ENCODE measurements at regions not wholly inside any gene's neighbourhood (a gene's known extent, or its start where the extent isn't known, plus 50 kb on each side); places are given as distances from the start of the nearest gene placed in this dataset.

GRCh38 chr13:48158915-48159314 is 64.0 kb upstream of the MED4 start:
- ChIA-PET POLR2A (no interaction called here), CTCF (ENCODE audit: low intra/inter-chr PET ratio, low total read pairs) (no interaction called here)
- no peak overlapping the region for H3K4me3 ChIP-seq (replicated peaks in 1 of 3; ENCODE audit: insufficient read depth in 1 of 3, low read depth in 2 of 3, low read length in 3 of 3)
- no peak overlapping the region for H3K4me2 ChIP-seq (ENCODE audit: low read depth, low read length)
- in situ Hi-C loops (cut with HindIII; ENCODE audit: extremely low pct_ligation_motif_present, low pct_unique_long_range_greater_than_20kb) = no loop called here
- DNase-seq (ENCODE audit: low spot score) (no peak), ATAC-seq (no peak), FAIRE-seq (no peak)
- H3K27me3 ChIP-seq (ENCODE audit: control insufficient read depth in 1 of 2, insufficient read depth in 2 of 2, low read length in 2 of 2) = no peaks in the 10 kb centered on the region
- intact Hi-C loops (cut with micrococcal nuclease; ENCODE audit: unreplicated experiment) = no loop called here
- no peaks in the 10 kb centered on the region for H3K36me3 ChIP-seq (replicated peaks in 1 of 2; ENCODE audit: control insufficient read depth in 1 of 2, insufficient read depth in 2 of 2, low read length in 2 of 2)
- no peak overlapping the region for H2AFZ ChIP-seq (ENCODE audit: low read length)
- 95% methylated on average over 3 of the region's 3 CpGs for WGBS (ENCODE audit: low lambda C conversion rate)
- no TSS peak for BruUV-seq (replicated peaks)
- H3K9ac ChIP-seq (ENCODE audit: insufficient read depth, low read depth, low read length) = no peak overlapping the region
- no peaks in the 10 kb centered on the region for H3K79me2 ChIP-seq (ENCODE audit: insufficient read depth, low read length)
- peaks cover 35% of the 10 kb centered on the region for H3K4me1 ChIP-seq (ENCODE audit: insufficient read depth, low read length)
- H4K20me1 ChIP-seq (ENCODE audit: insufficient read depth, low read length) = no peaks in the 10 kb centered on the region
- no peaks in the 10 kb centered on the region for H3K9me3 ChIP-seq (ENCODE audit: low read length)
- H3K27ac ChIP-seq (ENCODE audit: extremely low read length, insufficient read depth, low read length) = no peak overlapping the region
- TF ChIP-seq HOXA3 (CRISPR knock-in tag; IDR thresholded peaks at IDR 0.05) (no peak), ZNF383 (CRISPR knock-in tag; IDR thresholded peaks at IDR 0.05; ENCODE audit: borderline replicate concordance) (no peak), BHLHE40 (IDR thresholded peaks at IDR 0.05; ENCODE audit: low read length) (no peak), TIGD3 (CRISPR knock-in tag; IDR thresholded peaks at IDR 0.05; ENCODE audit: borderline replicate concordance) (no peak), ZNF879 (CRISPR knock-in tag; IDR thresholded peaks at IDR 0.05) (no peak), SMAD1 (CRISPR knock-in tag; IDR thresholded peaks at IDR 0.05; ENCODE audit: borderline replicate concordance, low read depth) (no peak), ZNF589 (CRISPR knock-in tag; conservative IDR thresholded peaks at IDR 0.05) (no peak), ZNF577 (CRISPR knock-in tag; IDR thresholded peaks at IDR 0.05; ENCODE audit: borderline replicate concordance, low read depth) (no peak), ZBTB42 (CRISPR knock-in tag; IDR thresholded peaks at IDR 0.05) (no peak), TBX3 (IDR thresholded peaks at IDR 0.05; ENCODE audit: borderline replicate concordance) (no peak), FLYWCH1 (CRISPR knock-in tag; IDR thresholded peaks at IDR 0.05) (no peak), ZBTB39 (CRISPR knock-in tag; IDR thresholded peaks at IDR 0.05) (no peak), ATF6 (CRISPR knock-in tag; conservative IDR thresholded peaks at IDR 0.05) (no peak), SMC3 (IDR thresholded peaks at IDR 0.05; ENCODE audit: low read length) (no peak), ZBTB26 (CRISPR knock-in tag; IDR thresholded peaks at IDR 0.05; ENCODE audit: borderline replicate concordance) (no peak)
- TF ChIP-seq, protein P1, sequence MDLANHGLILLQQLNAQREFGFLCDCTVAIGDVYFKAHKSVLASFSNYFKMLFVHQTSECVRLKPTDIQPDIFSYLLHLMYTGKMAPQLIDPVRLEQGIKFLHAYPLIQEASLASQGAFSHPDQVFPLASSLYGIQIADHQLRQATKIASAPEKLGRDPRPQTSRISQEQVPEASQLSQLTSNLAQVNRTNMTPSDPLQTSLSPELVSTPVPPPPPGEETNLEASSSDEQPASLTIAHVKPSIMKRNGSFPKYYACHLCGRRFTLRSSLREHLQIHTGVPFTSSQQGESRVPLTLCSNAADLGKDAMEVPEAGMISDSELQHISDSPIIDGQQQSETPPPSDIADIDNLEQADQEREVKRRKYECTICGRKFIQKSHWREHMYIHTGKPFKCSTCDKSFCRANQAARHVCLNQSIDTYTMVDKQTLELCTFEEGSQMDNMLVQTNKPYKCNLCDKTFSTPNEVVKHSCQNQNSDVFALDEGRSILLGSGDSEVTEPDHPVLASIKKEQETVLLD (CRISPR knock-in tag; IDR thresholded peaks at IDR 0.05; ENCODE audit: low read depth) = no peak
- TF ChIP-seq, protein P2, sequence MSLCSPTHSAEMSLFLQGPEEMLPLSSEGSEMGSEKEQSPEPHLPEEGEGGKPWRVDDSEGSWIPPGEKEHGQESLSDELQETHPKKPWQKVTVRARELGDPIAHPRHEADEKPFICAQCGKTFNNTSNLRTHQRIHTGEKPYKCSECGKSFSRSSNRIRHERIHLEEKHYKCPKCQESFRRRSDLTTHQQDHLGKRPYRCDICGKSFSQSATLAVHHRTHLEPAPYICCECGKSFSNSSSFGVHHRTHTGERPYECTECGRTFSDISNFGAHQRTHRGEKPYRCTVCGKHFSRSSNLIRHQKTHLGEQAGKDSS (CRISPR knock-in tag; IDR thresholded peaks at IDR 0.05; ENCODE audit: borderline replicate concordance, low read depth) = no peak

Measured in HepG2 (cell line).